ENCODE measurements at regions not wholly inside any gene's neighbourhood (a gene's known extent, or its start where the extent isn't known, plus 50 kb on each side); places are given as distances from the start of the nearest gene placed in this dataset.

DNA sequence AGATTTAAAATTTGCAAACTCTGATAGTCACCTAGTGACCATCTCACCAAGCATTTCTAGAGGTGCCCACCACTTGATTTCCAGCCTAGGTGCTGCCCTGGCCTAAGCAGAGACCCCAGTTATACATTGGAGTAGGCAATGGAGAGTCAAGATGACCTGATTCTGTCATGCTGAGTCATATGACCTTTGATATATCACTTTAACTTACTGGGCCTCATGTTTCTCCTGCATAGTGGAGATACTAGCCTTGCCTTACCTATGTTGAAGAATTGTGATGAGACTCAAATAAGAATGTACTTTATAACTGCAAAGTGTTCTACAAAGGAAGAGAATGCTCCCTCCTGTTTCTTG is 75.5 kb upstream of the XCR1 start:
- H3K4me3 Mint-ChIP-seq: no peak overlapping the region
- Histone ChIP-seq H2AK5ac (ENCODE audit: insufficient read length, low read length) (no peak overlapping the region), H3T11ph (ENCODE audit: low read length) (no peak overlapping the region), H3K79me2 (ENCODE audit: insufficient read depth, low read length) (no peaks in the 10 kb centered on the region), H4K8ac (replicated peaks; ENCODE audit: insufficient read length, low read depth, low read length) (no peak overlapping the region), H2BK120ac (ENCODE audit: low read depth, low read length, poor library complexity, severe bottlenecking) (no peak overlapping the region), H4K91ac (ENCODE audit: insufficient read length, low read depth, low read length) (no peak overlapping the region), H3K27ac (ENCODE audit: insufficient read length, low read depth, low read length) (no peak overlapping the region), H3K4me2 (ENCODE audit: insufficient read depth, insufficient read length, low read length) (no peak overlapping the region), H2BK20ac (ENCODE audit: low read depth, low read length, poor library complexity, severe bottlenecking) (no peak overlapping the region), H3K56ac (ENCODE audit: insufficient read length, low read depth, low read length) (no peak overlapping the region), H3K79me1 (ENCODE audit: insufficient read depth, low read depth, low read length, poor library complexity, severe bottlenecking) (no peaks in the 10 kb centered on the region), H3K4me1 (ENCODE audit: insufficient read depth, low read length) (no peaks in the 10 kb centered on the region), H3K27me3 (ENCODE audit: insufficient read depth, low read length) (no peaks in the 10 kb centered on the region), H3K4ac (ENCODE audit: low read depth, low read length) (no peak overlapping the region), H2BK12ac (ENCODE audit: insufficient read length, low read depth, low read length) (no peak overlapping the region), H3K9ac (ENCODE audit: extremely low read depth, insufficient read length, low read length) (no peak overlapping the region), H3K14ac (ENCODE audit: insufficient read depth, low read length) (no peak overlapping the region), H3K18ac (ENCODE audit: insufficient read length, low read depth, low read length) (no peak overlapping the region), H4K20me1 (ENCODE audit: control insufficient read depth, insufficient read depth, insufficient read length) (no peaks in the 10 kb centered on the region), H2BK15ac (ENCODE audit: low read depth, low read length) (no peak overlapping the region), H3K9me3 (ENCODE audit: control insufficient read depth, low read depth, low read length) (no peaks in the 10 kb centered on the region), H3K23ac (ENCODE audit: insufficient read length, low read depth, low read length) (no peak overlapping the region), H3K23me2 (ENCODE audit: insufficient read length, low read depth, low read length, poor library complexity, severe bottlenecking) (no peaks in the 10 kb centered on the region), H4K5ac (ENCODE audit: insufficient read length, low read depth, low read length) (no peak overlapping the region), H2BK5ac (ENCODE audit: insufficient read length, low read length) (no peak overlapping the region), H2AFZ (ENCODE audit: low read length) (no peak overlapping the region)
- peaks cover 0 to 6% of the 10 kb centered on the region in 2 experiments; a peak in 3 of 4 replicates for H3K4me1 Mint-ChIP-seq
- TF ChIP-seq, protein P1, sequence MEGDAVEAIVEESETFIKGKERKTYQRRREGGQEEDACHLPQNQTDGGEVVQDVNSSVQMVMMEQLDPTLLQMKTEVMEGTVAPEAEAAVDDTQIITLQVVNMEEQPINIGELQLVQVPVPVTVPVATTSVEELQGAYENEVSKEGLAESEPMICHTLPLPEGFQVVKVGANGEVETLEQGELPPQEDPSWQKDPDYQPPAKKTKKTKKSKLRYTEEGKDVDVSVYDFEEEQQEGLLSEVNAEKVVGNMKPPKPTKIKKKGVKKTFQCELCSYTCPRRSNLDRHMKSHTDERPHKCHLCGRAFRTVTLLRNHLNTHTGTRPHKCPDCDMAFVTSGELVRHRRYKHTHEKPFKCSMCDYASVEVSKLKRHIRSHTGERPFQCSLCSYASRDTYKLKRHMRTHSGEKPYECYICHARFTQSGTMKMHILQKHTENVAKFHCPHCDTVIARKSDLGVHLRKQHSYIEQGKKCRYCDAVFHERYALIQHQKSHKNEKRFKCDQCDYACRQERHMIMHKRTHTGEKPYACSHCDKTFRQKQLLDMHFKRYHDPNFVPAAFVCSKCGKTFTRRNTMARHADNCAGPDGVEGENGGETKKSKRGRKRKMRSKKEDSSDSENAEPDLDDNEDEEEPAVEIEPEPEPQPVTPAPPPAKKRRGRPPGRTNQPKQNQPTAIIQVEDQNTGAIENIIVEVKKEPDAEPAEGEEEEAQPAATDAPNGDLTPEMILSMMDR (conservative IDR thresholded peaks at IDR 0.05): no peak
- DNase-seq: no peak
- H3K27ac Mint-ChIP-seq: no peak overlapping the region
- no peaks in the 10 kb centered on the region; a peak in 2 of 5 replicates for H3K9me3 Mint-ChIP-seq
- H3K36me3 Mint-ChIP-seq (ENCODE audit: insufficient read depth in 1 of 3, low read depth in 3 of 3): no peaks in the 10 kb centered on the region
- peaks cover 3% of the 10 kb centered on the region; the same call in 1 of the 2 replicates for H3K27me3 Mint-ChIP-seq (ENCODE audit: low read depth)

All from H9 (cell line).